Spinal cord (tissue), 9 donors: ENCODE measurements at regions not wholly inside any gene's neighbourhood (a gene's known extent, or its start where the extent isn't known, plus 50 kb on each side); places are given as distances from the start of the nearest gene placed in this dataset.

Source experiments
- DNase-seq, 6 donors: peaks; one replicate each; pipeline versions ENCODE4 v3.0.0 to v3.0.0-alpha.2; 2013 to 2015; ENCODE audit warnings: low spot score in 6 of 6, low read depth in 4 of 6
- H3K27ac ChIP-seq: one replicate; pipeline ENCODE4 v1.5.1; 2013; ENCODE audit warnings: low read depth, low read length, control low read depth
- H3K27me3 ChIP-seq: one replicate; pipeline ENCODE4 v1.6.1; 2013; ENCODE audit warnings: low read length; ENCODE audit not compliant: control insufficient read depth, insufficient read depth
- H3K36me3 ChIP-seq: one replicate; pipeline ENCODE4 v1.6.1; 2013; ENCODE audit warnings: low read length; ENCODE audit not compliant: control insufficient read depth, insufficient read depth
- H3K4me1 ChIP-seq: one replicate; pipeline ENCODE4 v1.6.1; 2013; ENCODE audit warnings: low read length; ENCODE audit not compliant: control insufficient read depth, insufficient read depth
- H3K4me3 ChIP-seq: one replicate; pipeline ENCODE4 v1.5.1; 2013; ENCODE audit warnings: low read depth, low read length, control low read depth
- H3K9me3 ChIP-seq: one replicate; pipeline ENCODE4 v1.6.1; 2013; ENCODE audit warnings: low read length; ENCODE audit not compliant: control insufficient read depth, insufficient read depth
- WGBS: methylation state at CpG from one replicate; pipeline ENCODE4 v1.1.5; 2013; ENCODE audit warnings: missing lambda C conversion rate; ENCODE audit not compliant: insufficient coverage; 5-methylcytosine and 5-hydroxymethylcytosine counted together
- donor health status: healthy.

- 80% methylated on average over 5 of the region's 5 CpGs for WGBS
- Histone ChIP-seq H3K4me3 (no peak overlapping the region), H3K27me3 (no peaks in the 10 kb centered on the region), H3K4me1 (no peaks in the 10 kb centered on the region), H3K36me3 (no peaks in the 10 kb centered on the region), H3K9me3 (no peaks in the 10 kb centered on the region), H3K27ac (no peak overlapping the region)
- no peak for DNase-seq
Observed at GRCh38 chr3:156620901-156621300, 53.5 kb upstream of the TIPARP start.

GRCh38 chr3:156620260-156620659 is 54.1 kb upstream of the TIPARP start:
- no peaks in the 10 kb centered on the region for H3K4me1 ChIP-seq
- no peak overlapping the region for H3K4me3 ChIP-seq
- 90% methylated on average over 2 of the region's 2 CpGs for WGBS
- no peak overlapping the region for H3K27ac ChIP-seq
- no peaks in the 10 kb centered on the region for H3K9me3 ChIP-seq
- H3K36me3 ChIP-seq, result no peaks in the 10 kb centered on the region
- DNase-seq, result no peak
- no peaks in the 10 kb centered on the region for H3K27me3 ChIP-seq

GRCh38 chr3:156619376-156619775 is 55.0 kb upstream of the TIPARP start:
- H3K4me1 ChIP-seq, result no peaks in the 10 kb centered on the region
- H3K4me3 ChIP-seq, result no peak overlapping the region
- H3K36me3 ChIP-seq, result no peaks in the 10 kb centered on the region
- no peak for DNase-seq
- H3K27me3 ChIP-seq, result peaks cover 3% of the 10 kb centered on the region
- no peak overlapping the region for H3K27ac ChIP-seq
- WGBS, result no CpG with 5 or more reads among the region's 2 CpGs
- no peaks in the 10 kb centered on the region for H3K9me3 ChIP-seq

GRCh38 chr3:156617781-156618180 is 56.6 kb upstream of the TIPARP start:
- Histone ChIP-seq H3K27me3 (peaks cover 3% of the 10 kb centered on the region), H3K27ac (no peak overlapping the region), H3K4me1 (no peaks in the 10 kb centered on the region), H3K9me3 (no peaks in the 10 kb centered on the region), H3K36me3 (no peaks in the 10 kb centered on the region), H3K4me3 (no peak overlapping the region)
- DNase-seq, result no peak

GRCh38 chr3:156617145-156617544 is 57.2 kb upstream of the TIPARP start:
- Histone ChIP-seq H3K27ac (no peak overlapping the region), H3K9me3 (no peaks in the 10 kb centered on the region), H3K36me3 (no peaks in the 10 kb centered on the region), H3K27me3 (peaks cover 3% of the 10 kb centered on the region), H3K4me1 (no peaks in the 10 kb centered on the region), H3K4me3 (no peak overlapping the region)
- no peak for DNase-seq

- no peak overlapping the region for H3K27ac ChIP-seq
- H3K27me3 ChIP-seq, result peaks cover 3% of the 10 kb centered on the region
- no peaks in the 10 kb centered on the region for H3K9me3 ChIP-seq
- WGBS, result no CpG with 5 or more reads among the region's 1 CpG
- no peak for DNase-seq
- H3K4me3 ChIP-seq, result no peak overlapping the region
- H3K4me1 ChIP-seq, result no peaks in the 10 kb centered on the region
- no peaks in the 10 kb centered on the region for H3K36me3 ChIP-seq
Observed at GRCh38 chr3:156615592-156616173, 58.7 kb upstream of the TIPARP start.

GRCh38 chr3:156614642-156615511 is 59.5 kb upstream of the TIPARP start:
- H3K36me3 ChIP-seq, result no peaks in the 10 kb centered on the region
- no peaks in the 10 kb centered on the region for H3K9me3 ChIP-seq
- peaks cover 3% of the 10 kb centered on the region for H3K27me3 ChIP-seq
- H3K4me3 ChIP-seq, result no peak overlapping the region
- no CpG with 5 or more reads among the region's 1 CpG for WGBS
- H3K4me1 ChIP-seq, result no peaks in the 10 kb centered on the region
- DNase-seq, result no peak
- no peak overlapping the region for H3K27ac ChIP-seq

GRCh38 chr3:156612903-156613302 is 58.0 kb upstream of the SSR3 start:
- H3K27me3 ChIP-seq, result peaks cover 3% of the 10 kb centered on the region
- DNase-seq, result no peak

GRCh38 chr3:156611870-156612494 is 57.1 kb upstream of the SSR3 start:
- Histone ChIP-seq H3K9me3 (no peaks in the 10 kb centered on the region), H3K27ac (no peak overlapping the region), H3K4me3 (no peak overlapping the region), H3K4me1 (no peaks in the 10 kb centered on the region), H3K36me3 (no peaks in the 10 kb centered on the region), H3K27me3 (peaks cover 3% of the 10 kb centered on the region)
- no peak for DNase-seq
- WGBS, result 82% methylated on average over 1 of the region's 2 CpGs

More at GRCh38 chr3:156612903-156613302, 58.0 kb upstream of the SSR3 start:
- no peaks in the 10 kb centered on the region for H3K9me3 ChIP-seq
- no peak overlapping the region for H3K4me3 ChIP-seq
- H3K4me1 ChIP-seq, result no peaks in the 10 kb centered on the region
- no peak overlapping the region for H3K27ac ChIP-seq
- H3K36me3 ChIP-seq, result no peaks in the 10 kb centered on the region

- Histone ChIP-seq H3K4me3 (no peak overlapping the region), H3K4me1 (peaks cover 9% of the 10 kb centered on the region), H3K9me3 (no peaks in the 10 kb centered on the region), H3K36me3 (no peaks in the 10 kb centered on the region), H3K27ac (no peak overlapping the region), H3K27me3 (peaks cover 5% of the 10 kb centered on the region)
- no CpG with 5 or more reads among the region's 2 CpGs for WGBS
- no peak for DNase-seq
Observed at GRCh38 chr3:156610154-156610553, 55.2 kb upstream of the SSR3 start.
